ENCODE measurements at regions not wholly inside any gene's neighbourhood (a gene's known extent, or its start where the extent isn't known, plus 50 kb on each side); places are given as distances from the start of the nearest gene placed in this dataset.

- TF ChIP-seq POLR2A (IDR thresholded peaks at IDR 0.05) (no peak), CTCF (IDR thresholded peaks at IDR 0.05) (no peak), EP300 (IDR thresholded peaks at IDR 0.05) (no peak)
Measured at GRCh38 chr18:46179306-46179705, 75.1 kb downstream of the HAUS1 start.

Measured in tibial nerve (tissue), 4 donors.